ENCODE measurements at regions not wholly inside any gene's neighbourhood (a gene's known extent, or its start where the extent isn't known, plus 50 kb on each side); places are given as distances from the start of the nearest gene placed in this dataset.

GRCh38 chr3:72483554-72484104 is 364.6 kb downstream of the SHQ1 start:
- no peak for DNase-seq

- no peak for DNase-seq
Measured at GRCh38 chr3:72482589-72483321, 365.5 kb downstream of the SHQ1 start.

GRCh38 chr3:72481542-72481941 is 366.7 kb downstream of the SHQ1 start:
- no peak for DNase-seq

GRCh38 chr3:72480366-72480765 is 367.9 kb downstream of the SHQ1 start:
- no peak for DNase-seq

- no peak for DNase-seq
Measured at GRCh38 chr3:72479651-72480215, 368.5 kb downstream of the SHQ1 start.

GRCh38 chr3:72476139-72476483 is 372.1 kb downstream of the SHQ1 start:
- DNase-seq, result no peak

GRCh38 chr3:72475258-72476138 is 372.7 kb downstream of the SHQ1 start:
- no peak for DNase-seq

GRCh38 chr3:72474775-72475174 is 373.5 kb downstream of the SHQ1 start:
- DNase-seq, result no peak

- DNase-seq, result no peak
Measured at GRCh38 chr3:72473156-72473555, 375.1 kb downstream of the SHQ1 start.

GRCh38 chr3:72470904-72471417 is 377.3 kb downstream of the SHQ1 start:
- no peak for DNase-seq

- DNase-seq, result no peak
Measured at GRCh38 chr3:72465853-72466252, 382.4 kb downstream of the SHQ1 start.

GRCh38 chr3:72463083-72463482 is 385.2 kb downstream of the SHQ1 start:
- DNase-seq, result no peak

- DNase-seq, result no peak
Measured at GRCh38 chr3:72462595-72463011, 385.6 kb downstream of the SHQ1 start.

GRCh38 chr3:72461787-72462186 is 386.5 kb downstream of the SHQ1 start:
- no peak for DNase-seq

- no peak for DNase-seq
Measured at GRCh38 chr3:72460205-72461174, 387.8 kb downstream of the SHQ1 start.

GRCh38 chr3:72459588-72459987 is 388.7 kb downstream of the SHQ1 start:
- DNase-seq, result no peak

- no peak for DNase-seq
Measured at GRCh38 chr3:72458375-72458774, 389.9 kb downstream of the SHQ1 start.

GRCh38 chr3:72454441-72454840 is 393.8 kb downstream of the SHQ1 start:
- no peak for DNase-seq

GRCh38 chr3:72453706-72454105 is 394.5 kb downstream of the SHQ1 start:
- no peak for DNase-seq

- DNase-seq, result no peak
Measured at GRCh38 chr3:72452745-72453144, 395.5 kb downstream of the SHQ1 start.

- DNase-seq, result no peak
Measured at GRCh38 chr3:72451841-72452240, 396.4 kb downstream of the SHQ1 start.

GRCh38 chr3:72449551-72449950 is 398.7 kb downstream of the SHQ1 start:
- no peak for DNase-seq

All from NCI-H146 (cell line).